ENCODE measurements at regions not wholly inside any gene's neighbourhood (a gene's known extent, or its start where the extent isn't known, plus 50 kb on each side); places are given as distances from the start of the nearest gene placed in this dataset.

DNA sequence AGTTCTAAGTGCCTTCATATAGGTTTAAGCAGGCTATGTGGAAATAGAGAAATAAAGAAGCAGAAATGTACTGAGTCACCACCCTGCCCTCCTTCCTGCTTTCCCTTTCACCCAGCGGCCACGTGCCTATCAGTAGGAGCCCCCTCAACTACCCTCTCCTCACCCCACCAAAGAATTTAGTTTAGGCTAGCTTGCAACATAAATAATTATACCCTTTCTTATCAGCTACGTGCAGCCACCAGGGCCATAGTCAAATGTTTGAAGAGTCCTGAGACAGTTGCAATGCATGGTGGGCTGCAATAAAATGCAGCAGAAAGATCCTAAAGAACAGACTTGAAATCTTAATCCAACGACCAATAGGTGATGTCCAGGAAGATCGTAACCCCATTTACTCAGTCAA is 101.2 kb downstream of the RTP5 start:
- H3K27ac ChIP-seq (ENCODE audit: low read depth in 1 of 3, low read length in 2 of 3): no peak overlapping the region
- FAIRE-seq: no peak
- peaks cover 0 to 2% (median 0%) of the 10 kb centered on the region in 3 donors for H3K36me3 ChIP-seq (ENCODE audit: control insufficient read depth in 3 of 3, insufficient read depth in 2 of 3, low read depth in 1 of 3, low read length in 3 of 3)

DNA sequence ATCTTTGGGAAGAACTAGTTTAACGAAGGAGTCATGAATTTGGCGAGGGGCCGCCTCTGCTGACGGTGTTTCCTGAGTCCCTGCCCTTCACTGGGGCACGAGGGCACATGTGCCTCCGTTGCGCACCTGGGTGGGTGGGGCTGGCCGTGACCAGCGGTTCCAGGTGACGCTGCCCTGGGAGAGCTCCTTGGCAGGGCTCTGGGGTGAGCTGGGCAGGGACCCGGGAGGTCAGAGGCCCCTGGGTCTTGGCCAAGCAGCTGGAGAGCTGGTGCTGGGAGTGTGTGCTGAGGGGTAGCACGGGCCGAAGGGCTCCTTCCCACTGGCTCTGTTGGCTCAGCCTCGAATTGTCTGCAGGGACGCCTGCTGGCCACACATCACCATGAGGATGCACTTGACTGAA is 104.6 kb downstream of the RTP5 start:
- no peak for DNase-seq
- Histone ChIP-seq H3K4me3 (ENCODE audit: low read depth in 1 of 3, low read length in 3 of 3) (no peak overlapping the region), H3K9me3 (ENCODE audit: control insufficient read depth in 2 of 2, insufficient read depth in 1 of 2, low read depth in 1 of 2, low read length in 1 of 2) (peaks cover 0 to 9% of the 10 kb centered on the region in 2 donors), H3K4me1 (ENCODE audit: control insufficient read depth in 3 of 3, insufficient read depth in 2 of 3, low read depth in 1 of 3, low read length in 2 of 3) (no peaks in the 10 kb centered on the region), H3K27me3 (ENCODE audit: control insufficient read depth in 3 of 3, insufficient read depth in 3 of 3, low read length in 3 of 3) (peaks cover 0 to 2% (median 0%) of the 10 kb centered on the region in 3 donors), H3K36me3 (ENCODE audit: control insufficient read depth in 3 of 3, insufficient read depth in 2 of 3, low read depth in 1 of 3, low read length in 3 of 3) (peaks cover 0 to 6% (median 0%) of the 10 kb centered on the region in 3 donors), H3K27ac (ENCODE audit: low read depth in 1 of 3, low read length in 2 of 3) (no peak overlapping the region)
- FAIRE-seq: no peak
- 80 to 93% (median 92%) methylated on average over 15 of the region's 15 CpGs for WGBS, 3 donors

More for the DNA sequence above, 101.2 kb downstream of the RTP5 start:
- 66 to 70% (median 69%) methylated on average over 5 of the region's 5 CpGs for WGBS, 3 donors
- peaks cover 0 to 4% of the 10 kb centered on the region in 2 donors for H3K9me3 ChIP-seq (ENCODE audit: control insufficient read depth in 2 of 2, insufficient read depth in 1 of 2, low read depth in 1 of 2, low read length in 1 of 2)
- H3K4me1 ChIP-seq (ENCODE audit: control insufficient read depth in 3 of 3, insufficient read depth in 2 of 3, low read depth in 1 of 3, low read length in 2 of 3): peaks cover 0 to 10% (median 0%) of the 10 kb centered on the region in 3 donors
- no peak for DNase-seq
- H3K4me3 ChIP-seq (ENCODE audit: low read depth in 1 of 3, low read length in 3 of 3): no peak overlapping the region
- no peaks in the 10 kb centered on the region for H3K27me3 ChIP-seq (ENCODE audit: control insufficient read depth in 3 of 3, insufficient read depth in 3 of 3, low read length in 3 of 3)

DNA sequence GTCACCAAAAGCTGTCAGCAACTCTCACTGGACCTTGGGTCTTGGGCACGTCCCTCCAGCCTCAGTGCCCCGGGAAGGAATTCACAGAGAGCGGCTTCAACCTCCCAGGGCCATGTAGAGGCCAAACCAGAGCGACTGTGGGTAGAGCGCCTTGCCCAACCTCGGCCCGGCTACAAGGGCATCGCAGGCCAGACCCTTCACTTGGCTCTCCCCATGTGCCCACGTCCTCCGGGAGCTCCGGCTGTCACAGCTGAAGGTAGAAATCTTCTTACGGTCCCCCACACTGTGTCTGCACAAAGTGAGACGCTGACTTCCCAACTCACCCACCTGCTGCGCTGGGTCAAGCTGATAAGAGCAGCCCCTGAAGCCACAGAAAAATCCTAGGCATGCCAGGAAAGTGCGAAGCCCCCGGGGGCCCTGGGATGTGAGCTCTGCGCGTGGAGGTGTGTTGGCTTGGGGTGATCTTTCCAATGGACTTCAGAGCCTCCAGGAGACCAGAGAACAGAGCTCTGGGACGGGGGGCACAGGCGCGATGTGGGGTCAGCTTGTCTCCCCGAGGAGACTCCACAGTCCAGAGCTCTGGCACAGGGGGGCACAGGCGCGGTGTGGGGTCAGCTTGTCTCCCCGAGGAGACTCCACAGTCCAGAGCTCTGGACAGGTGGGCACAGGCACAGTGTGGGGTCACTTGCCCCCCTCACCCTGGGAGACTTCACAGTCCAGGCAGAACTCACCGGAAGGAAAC is 105.5 kb downstream of the RTP5 start:
- Histone ChIP-seq H3K4me1 (ENCODE audit: control insufficient read depth in 3 of 3, insufficient read depth in 2 of 3, low read depth in 1 of 3, low read length in 2 of 3) (no peaks in the 10 kb centered on the region), H3K27me3 (ENCODE audit: control insufficient read depth in 3 of 3, insufficient read depth in 3 of 3, low read length in 3 of 3) (peaks cover 0 to 2% (median 0%) of the 10 kb centered on the region in 3 donors), H3K9me3 (ENCODE audit: control insufficient read depth in 2 of 2, insufficient read depth in 1 of 2, low read depth in 1 of 2, low read length in 1 of 2) (peaks cover 0 to 9% of the 10 kb centered on the region in 2 donors), H3K4me3 (ENCODE audit: low read depth in 1 of 3, low read length in 3 of 3) (no peak overlapping the region), H3K27ac (ENCODE audit: low read depth in 1 of 3, low read length in 2 of 3) (no peak overlapping the region), H3K36me3 (ENCODE audit: control insufficient read depth in 3 of 3, insufficient read depth in 2 of 3, low read depth in 1 of 3, low read length in 3 of 3) (peaks cover 0 to 6% (median 0%) of the 10 kb centered on the region in 3 donors)
- WGBS, 3 donors: 89 to 91% (median 91%) methylated on average over 26 of the region's 26 CpGs
- FAIRE-seq: no peak
- no peak for DNase-seq

DNA sequence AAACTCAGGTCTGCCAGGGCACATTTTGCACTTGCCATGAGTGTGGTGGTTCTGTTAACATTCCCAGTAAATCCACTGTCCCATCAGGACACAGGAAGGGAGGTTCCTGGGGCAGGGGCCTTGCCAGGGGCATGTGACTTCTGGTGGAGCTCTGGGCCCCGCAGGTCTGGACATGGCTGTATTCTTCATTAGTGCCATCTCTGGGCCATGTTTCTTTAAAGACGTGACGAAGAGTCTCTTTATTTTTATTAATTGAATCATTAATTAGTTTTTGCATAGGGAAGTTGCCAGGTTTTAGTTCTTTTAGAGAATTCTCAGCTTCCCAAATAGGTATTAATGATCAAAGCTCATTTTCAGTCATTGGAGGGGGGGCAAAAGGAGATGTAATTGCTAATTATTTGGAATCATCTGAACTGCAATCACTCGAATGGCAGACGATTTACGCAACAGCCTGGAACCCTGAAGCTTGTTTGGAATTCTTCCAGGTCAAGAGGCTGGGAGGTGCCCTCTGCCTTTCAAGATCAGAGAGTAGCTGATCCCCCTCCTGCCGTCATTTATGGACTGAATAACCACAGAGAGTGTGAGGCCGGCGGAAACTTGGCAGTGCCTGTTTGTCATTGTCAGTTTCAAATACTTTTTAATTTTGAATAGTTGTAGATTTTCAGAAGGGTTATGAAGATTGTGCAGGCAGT is 106.2 kb downstream of the RTP5 start:
- peaks cover 0 to 9% of the 10 kb centered on the region in 2 donors for H3K9me3 ChIP-seq (ENCODE audit: control insufficient read depth in 2 of 2, insufficient read depth in 1 of 2, low read depth in 1 of 2, low read length in 1 of 2)
- peaks cover 0 to 3% (median 0%) of the 10 kb centered on the region in 3 donors for H3K4me1 ChIP-seq (ENCODE audit: control insufficient read depth in 3 of 3, insufficient read depth in 2 of 3, low read depth in 1 of 3, low read length in 2 of 3)
- 38 to 64% (median 52%) methylated on average over 9 of the region's 9 CpGs for WGBS, 3 donors
- H3K4me3 ChIP-seq (ENCODE audit: low read depth in 1 of 3, low read length in 3 of 3): no peak overlapping the region
- peak in 1 of 2 donors; percentile 31 for DNase-seq
- no peak overlapping the region for H3K27ac ChIP-seq (ENCODE audit: low read depth in 1 of 3, low read length in 2 of 3)
- no peak for FAIRE-seq
- H3K27me3 ChIP-seq (ENCODE audit: control insufficient read depth in 3 of 3, insufficient read depth in 3 of 3, low read length in 3 of 3): peaks cover 0 to 2% (median 0%) of the 10 kb centered on the region in 3 donors
- H3K36me3 ChIP-seq (ENCODE audit: control insufficient read depth in 3 of 3, insufficient read depth in 2 of 3, low read depth in 1 of 3, low read length in 3 of 3): peaks cover 0 to 6% (median 0%) of the 10 kb centered on the region in 3 donors

DNA sequence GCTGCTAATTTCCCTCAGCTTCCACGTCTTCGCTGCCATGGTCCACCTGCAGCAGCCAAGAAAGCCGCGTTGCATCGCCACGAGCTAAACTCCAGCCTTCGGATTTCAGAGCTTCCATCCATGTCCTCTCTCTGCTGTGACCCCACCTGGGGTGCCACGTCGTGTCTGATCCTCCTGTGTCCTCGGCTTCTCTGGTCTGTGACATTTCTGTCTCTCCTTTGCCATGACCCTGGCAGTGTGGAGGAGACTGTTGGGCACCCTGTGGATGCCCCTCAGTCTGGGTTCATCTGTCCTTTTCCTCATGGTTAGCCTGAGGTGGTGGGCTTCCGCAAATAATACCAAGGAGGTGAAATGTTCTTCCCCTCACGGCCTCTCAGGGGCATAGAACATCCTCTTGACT is 106.8 kb downstream of the RTP5 start:
- no peak for FAIRE-seq
- DNase-seq: no peak
- Histone ChIP-seq H3K27ac (ENCODE audit: low read depth in 1 of 3, low read length in 2 of 3) (no peak overlapping the region), H3K27me3 (ENCODE audit: control insufficient read depth in 3 of 3, insufficient read depth in 3 of 3, low read length in 3 of 3) (peaks cover 0 to 2% (median 0%) of the 10 kb centered on the region in 3 donors), H3K4me1 (ENCODE audit: control insufficient read depth in 3 of 3, insufficient read depth in 2 of 3, low read depth in 1 of 3, low read length in 2 of 3) (peaks cover 0 to 4% (median 0%) of the 10 kb centered on the region in 3 donors), H3K9me3 (ENCODE audit: control insufficient read depth in 2 of 2, insufficient read depth in 1 of 2, low read depth in 1 of 2, low read length in 1 of 2) (peaks cover 0 to 9% of the 10 kb centered on the region in 2 donors), H3K36me3 (ENCODE audit: control insufficient read depth in 3 of 3, insufficient read depth in 2 of 3, low read depth in 1 of 3, low read length in 3 of 3) (peaks cover 0 to 6% (median 0%) of the 10 kb centered on the region in 3 donors), H3K4me3 (ENCODE audit: low read depth in 1 of 3, low read length in 3 of 3) (no peak overlapping the region)
- 47 to 80% (median 68%) methylated on average over 12 of the region's 12 CpGs for WGBS, 3 donors

DNA sequence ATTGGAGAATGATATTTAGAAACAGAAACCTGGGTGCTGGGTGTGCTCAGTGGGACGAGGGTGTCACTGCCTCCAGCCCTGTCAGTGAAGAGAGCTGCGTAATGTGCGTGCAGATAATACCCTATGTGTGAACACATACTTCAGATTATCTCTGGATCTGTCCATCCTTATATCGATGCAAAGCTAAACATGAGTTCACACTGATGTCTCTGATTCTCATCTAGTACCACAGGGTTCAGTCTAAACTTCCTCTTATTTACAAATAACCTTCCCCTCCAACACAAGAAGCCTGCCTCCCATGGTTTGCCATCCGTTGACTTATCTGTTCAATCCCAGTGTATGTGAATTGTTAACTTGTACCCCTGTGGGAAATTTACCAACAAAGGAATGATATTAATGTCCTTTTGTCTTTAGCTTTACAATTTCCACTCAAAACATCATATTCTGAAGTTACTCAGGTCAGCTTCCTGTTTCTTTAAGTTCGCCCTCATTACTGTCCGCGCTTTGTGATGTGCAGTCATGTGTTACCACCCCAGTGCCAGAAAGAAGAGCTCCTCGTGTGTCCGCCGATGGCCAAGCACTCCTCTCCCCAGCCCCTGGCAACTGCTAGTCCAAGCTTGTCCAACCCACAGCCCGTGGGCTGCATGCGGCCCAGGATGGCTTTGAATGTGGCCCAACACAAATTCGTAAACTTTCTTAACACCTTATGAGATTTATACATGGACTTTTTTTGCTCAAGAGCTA is 108.2 kb downstream of the RTP5 start:
- H3K4me3 ChIP-seq (ENCODE audit: low read depth in 1 of 3, low read length in 3 of 3): no peak overlapping the region
- peaks cover 0 to 7% of the 10 kb centered on the region in 2 donors for H3K9me3 ChIP-seq (ENCODE audit: control insufficient read depth in 2 of 2, insufficient read depth in 1 of 2, low read depth in 1 of 2, low read length in 1 of 2)
- DNase-seq (no peak), FAIRE-seq (no peak)
- 90 to 93% (median 93%) methylated on average over 14 of the region's 14 CpGs for WGBS, 3 donors
- no peak overlapping the region for H3K27ac ChIP-seq (ENCODE audit: low read depth in 1 of 3, low read length in 2 of 3)
- H3K36me3 ChIP-seq (ENCODE audit: control insufficient read depth in 3 of 3, insufficient read depth in 2 of 3, low read depth in 1 of 3, low read length in 3 of 3): peaks cover 0 to 5% (median 0%) of the 10 kb centered on the region in 3 donors
- peaks cover 0 to 4% (median 0%) of the 10 kb centered on the region in 3 donors for H3K4me1 ChIP-seq (ENCODE audit: control insufficient read depth in 3 of 3, insufficient read depth in 2 of 3, low read depth in 1 of 3, low read length in 2 of 3)
- H3K27me3 ChIP-seq (ENCODE audit: control insufficient read depth in 3 of 3, insufficient read depth in 3 of 3, low read length in 3 of 3): peaks cover 0 to 2% (median 0%) of the 10 kb centered on the region in 3 donors

DNA sequence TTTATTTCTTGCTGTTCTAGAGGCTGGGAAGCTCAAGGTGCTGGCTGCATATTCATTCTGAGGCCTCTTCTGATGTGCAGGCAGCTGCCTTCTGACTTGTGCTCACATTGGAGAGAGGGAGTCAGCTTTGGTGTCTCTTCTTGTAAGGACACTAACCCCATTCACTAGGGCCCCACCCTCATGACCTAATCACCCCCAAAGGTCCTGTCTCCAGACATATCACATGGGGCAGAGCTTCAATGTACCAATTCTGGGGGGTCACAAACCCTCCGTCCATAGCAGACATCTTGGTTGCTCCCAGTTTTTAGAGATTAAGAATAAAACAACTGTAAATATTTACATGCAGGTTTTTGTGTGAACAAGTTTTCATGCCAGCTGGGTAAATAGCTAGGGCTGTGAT is 109.1 kb downstream of the RTP5 start:
- 83 to 97% (median 97%) methylated on average over 1 of the region's 1 CpG for WGBS, 3 donors
- DNase-seq (no peak), FAIRE-seq (no peak)
- H3K4me3 ChIP-seq (ENCODE audit: low read depth in 1 of 3, low read length in 3 of 3): no peak overlapping the region
- no peak overlapping the region for H3K27ac ChIP-seq (ENCODE audit: low read depth in 1 of 3, low read length in 2 of 3)
- peaks cover 0 to 5% of the 10 kb centered on the region in 2 donors for H3K9me3 ChIP-seq (ENCODE audit: control insufficient read depth in 2 of 2, insufficient read depth in 1 of 2, low read depth in 1 of 2, low read length in 1 of 2)
- peaks cover 0 to 4% (median 0%) of the 10 kb centered on the region in 3 donors for H3K36me3 ChIP-seq (ENCODE audit: control insufficient read depth in 3 of 3, insufficient read depth in 2 of 3, low read depth in 1 of 3, low read length in 3 of 3)
- H3K27me3 ChIP-seq (ENCODE audit: control insufficient read depth in 3 of 3, insufficient read depth in 3 of 3, low read length in 3 of 3): peaks cover 0 to 2% (median 0%) of the 10 kb centered on the region in 3 donors
- H3K4me1 ChIP-seq (ENCODE audit: control insufficient read depth in 3 of 3, insufficient read depth in 2 of 3, low read depth in 1 of 3, low read length in 2 of 3): peaks cover 0 to 4% (median 0%) of the 10 kb centered on the region in 3 donors

DNA sequence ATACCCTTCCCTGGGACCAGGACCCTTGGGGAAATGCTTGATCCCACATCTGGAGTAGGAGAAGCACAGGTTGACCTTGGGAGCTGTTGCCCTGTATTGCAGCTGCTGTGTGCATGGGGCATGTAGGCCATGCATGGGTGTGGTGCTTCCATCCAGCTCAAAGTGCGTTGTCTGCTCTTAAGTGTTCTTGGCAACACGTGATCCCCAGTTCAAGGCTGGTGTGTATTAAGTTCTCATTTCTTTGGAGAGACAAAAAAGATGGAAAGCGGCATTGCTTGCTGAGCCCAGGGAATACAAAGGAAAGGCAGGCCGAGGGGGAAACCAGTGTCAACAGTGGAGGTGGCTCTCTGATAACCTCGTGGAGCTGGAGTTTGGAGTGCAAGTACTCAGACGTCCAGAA is 110.7 kb downstream of the RTP5 start:
- Histone ChIP-seq H3K4me1 (ENCODE audit: control insufficient read depth in 3 of 3, insufficient read depth in 2 of 3, low read depth in 1 of 3, low read length in 2 of 3) (peaks cover 0 to 4% (median 0%) of the 10 kb centered on the region in 3 donors), H3K36me3 (ENCODE audit: control insufficient read depth in 3 of 3, insufficient read depth in 2 of 3, low read depth in 1 of 3, low read length in 3 of 3) (peaks cover 0 to 4% (median 0%) of the 10 kb centered on the region in 3 donors), H3K9me3 (ENCODE audit: control insufficient read depth in 2 of 2, insufficient read depth in 1 of 2, low read depth in 1 of 2, low read length in 1 of 2) (peaks cover 0 to 5% of the 10 kb centered on the region in 2 donors), H3K27ac (ENCODE audit: low read depth in 1 of 3, low read length in 2 of 3) (no peak overlapping the region), H3K4me3 (ENCODE audit: low read depth in 1 of 3, low read length in 3 of 3) (no peak overlapping the region), H3K27me3 (ENCODE audit: control insufficient read depth in 3 of 3, insufficient read depth in 3 of 3, low read length in 3 of 3) (peaks cover 0 to 2% (median 0%) of the 10 kb centered on the region in 3 donors)
- FAIRE-seq: no peak
- DNase-seq: peak; percentile 38 to 77
- WGBS, 3 donors: 49 to 66% (median 62%) methylated on average over 6 of the region's 6 CpGs
